ENCODE measurements at regions not wholly inside any gene's neighbourhood (a gene's known extent, or its start where the extent isn't known, plus 50 kb on each side); places are given as distances from the start of the nearest gene placed in this dataset.

- no peak for DNase-seq (ENCODE audit: low spot score)
Observed at GRCh38 chr11:98545544-98546175, 475.1 kb upstream of the CNTN5 start.

- DNase-seq (ENCODE audit: low spot score), result no peak
Observed at GRCh38 chr11:98549571-98549970, 471.2 kb upstream of the CNTN5 start.

GRCh38 chr11:98559961-98560360, 460.8 kb upstream of the CNTN5 start:
- no peak for DNase-seq (ENCODE audit: low spot score)

- no peak for DNase-seq (ENCODE audit: low spot score)
Observed at GRCh38 chr11:98561252-98561651, 459.5 kb upstream of the CNTN5 start.

GRCh38 chr11:98561877-98562395, 458.8 kb upstream of the CNTN5 start:
- no peak for DNase-seq (ENCODE audit: low spot score)

GRCh38 chr11:98564233-98564632, 456.5 kb upstream of the CNTN5 start:
- DNase-seq (ENCODE audit: low spot score), result no peak

GRCh38 chr11:98564881-98565280, 455.9 kb upstream of the CNTN5 start:
- DNase-seq (ENCODE audit: low spot score), result no peak

- DNase-seq (ENCODE audit: low spot score), result no peak
Observed at GRCh38 chr11:98565311-98565710, 455.4 kb upstream of the CNTN5 start.

GRCh38 chr11:98566978-98567377, 453.8 kb upstream of the CNTN5 start:
- no peak for DNase-seq (ENCODE audit: low spot score)

GRCh38 chr11:98568013-98568412, 452.7 kb upstream of the CNTN5 start:
- no peak for DNase-seq (ENCODE audit: low spot score)

GRCh38 chr11:98572941-98573340, 447.8 kb upstream of the CNTN5 start:
- no peak for DNase-seq (ENCODE audit: low spot score)

- no peak for DNase-seq (ENCODE audit: low spot score)
Observed at GRCh38 chr11:98587884-98588283, 432.9 kb upstream of the CNTN5 start.

GRCh38 chr11:98589967-98590366, 430.8 kb upstream of the CNTN5 start:
- DNase-seq (ENCODE audit: low spot score), result no peak

GRCh38 chr11:98600103-98600502, 420.6 kb upstream of the CNTN5 start:
- no peak for DNase-seq (ENCODE audit: low spot score)

- no peak for DNase-seq (ENCODE audit: low spot score)
Observed at GRCh38 chr11:98600786-98601773, 419.7 kb upstream of the CNTN5 start.

GRCh38 chr11:98616098-98616655, 404.6 kb upstream of the CNTN5 start:
- DNase-seq (ENCODE audit: low spot score), result no peak

GRCh38 chr11:98621767-98622166, 399.0 kb upstream of the CNTN5 start:
- DNase-seq (ENCODE audit: low spot score), result no peak

GRCh38 chr11:98625526-98625925, 395.2 kb upstream of the CNTN5 start:
- DNase-seq (ENCODE audit: low spot score), result no peak

GRCh38 chr11:98630736-98631135, 390.0 kb upstream of the CNTN5 start:
- DNase-seq (ENCODE audit: low spot score), result no peak

GRCh38 chr11:98657711-98658110, 363.0 kb upstream of the CNTN5 start:
- no peak for DNase-seq (ENCODE audit: low spot score)

- DNase-seq (ENCODE audit: low spot score), result no peak
Observed at GRCh38 chr11:98659431-98659830, 361.3 kb upstream of the CNTN5 start.

GRCh38 chr11:98674390-98674789, 346.4 kb upstream of the CNTN5 start:
- no peak for DNase-seq (ENCODE audit: low spot score)

GRCh38 chr11:98679673-98680072, 341.1 kb upstream of the CNTN5 start:
- no peak for DNase-seq (ENCODE audit: low spot score)

Data from mucosa of gallbladder (tissue), 1 donor.